GM23338 (cell line): ENCODE measurements at regions not wholly inside any gene's neighbourhood (a gene's known extent, or its start where the extent isn't known, plus 50 kb on each side); places are given as distances from the start of the nearest gene placed in this dataset.
A peak's percentile ranks its signal among the peaks of the same experiment; 100 is the strongest.

Experiments used
- ATAC-seq: fragments of 200-7000 bp; cut with Tn5 transposase; 3 replicates; pipeline ENCODE4 v1.9.1; 2020
- DNase-seq: peaks from one replicate; pipeline ENCODE4 v3.0.0-alpha.2; 2015; ENCODE audit warnings: low spot score
- H2AFZ ChIP-seq: fragments of 200-600 bp; sonication (generic); 2 replicates; pipeline ENCODE4 v1.8.0; 2016; ENCODE audit warnings: antibody characterized with exemption, mild to moderate bottlenecking, moderate library complexity
- H3F3A ChIP-seq: fragments of 200-600 bp; sonication (generic); replicated peaks from 2 replicates; pipeline ENCODE4 v1.8.0; 2017; ENCODE audit warnings: antibody characterized with exemption, mixed run types, low read depth
- H3K27ac ChIP-seq: fragments of 200-600 bp; sonication (generic); 2 replicates; pipeline ENCODE4 v1.6.1; 2016; ENCODE audit warnings: low read depth
- H3K27me3 ChIP-seq: fragments of 200-600 bp; sonication (generic); 2 replicates; pipeline ENCODE4 v1.8.0; 2016; ENCODE audit warnings: mild to moderate bottlenecking, mixed run types, moderate library complexity; ENCODE audit not compliant: insufficient read depth
- H3K36me3 ChIP-seq: fragments of 200-600 bp; sonication (generic); 2 replicates; pipeline ENCODE4 v1.8.0; 2016; ENCODE audit warnings: mild to moderate bottlenecking; ENCODE audit not compliant: insufficient read depth
- H3K4me1 ChIP-seq: fragments of 200-600 bp; sonication (generic); 2 replicates; pipeline ENCODE4 v1.8.0; 2016; ENCODE audit warnings: mild to moderate bottlenecking, moderate library complexity; ENCODE audit not compliant: insufficient read depth
- H3K4me2 ChIP-seq: fragments of 200-600 bp; sonication (generic); 2 replicates; pipeline ENCODE4 v1.7.1; 2017; ENCODE audit warnings: mixed run types
- H3K4me3 ChIP-seq: fragments of 200-600 bp; sonication (generic); 2 replicates; pipeline ENCODE4 v1.6.1; 2016; ENCODE audit warnings: mixed run types
- H3K79me2 ChIP-seq: fragments of 200-600 bp; sonication (generic); replicated peaks from 2 replicates; pipeline ENCODE4 v1.8.0; 2017; ENCODE audit warnings: mild to moderate bottlenecking; ENCODE audit not compliant: insufficient read depth
- H3K9me2 ChIP-seq: fragments of 200-600 bp; sonication (generic); 2 replicates; pipeline ENCODE4 v1.8.0; 2017; ENCODE audit not compliant: insufficient read depth
- H4K20me1 ChIP-seq: fragments of 200-600 bp; sonication (generic); replicated peaks from 2 replicates; pipeline ENCODE4 v1.8.0; 2017; ENCODE audit warnings: mild to moderate bottlenecking; ENCODE audit not compliant: insufficient read depth
- H3K27ac Mint-ChIP-seq: 2 replicates; pipeline ENCODE4 v1.8.0; 2020; ENCODE audit warnings: inconsistent platforms, mild to moderate bottlenecking, moderate library complexity, mixed read lengths
- H3K27me3 Mint-ChIP-seq: 3 replicates; pipeline ENCODE4 v1.8.0; 2022; ENCODE audit warnings: low read depth, mild to moderate bottlenecking, moderate library complexity, mixed read lengths, inconsistent platforms; ENCODE audit not compliant: insufficient read depth, poor library complexity
- H3K36me3 Mint-ChIP-seq: 3 replicates; pipeline ENCODE4 v1.8.0; 2021; ENCODE audit warnings: low read depth, mild to moderate bottlenecking, inconsistent platforms, moderate library complexity, mixed read lengths
- H3K4me1 Mint-ChIP-seq: 3 replicates; pipeline ENCODE4 v1.8.0; 2020; ENCODE audit warnings: mild to moderate bottlenecking, inconsistent platforms, mixed read lengths
- H3K4me3 Mint-ChIP-seq: 3 replicates; pipeline ENCODE4 v1.8.0; 2021; ENCODE audit warnings: moderate library complexity, mild to moderate bottlenecking, inconsistent platforms, mixed read lengths
- H3K9me3 Mint-ChIP-seq: 3 replicates; pipeline ENCODE4 v1.8.0; 2020; ENCODE audit warnings: moderate library complexity, mild to moderate bottlenecking, inconsistent platforms, mixed read lengths
- CREB1 ChIP-seq: fragments of 250-450 bp; sonication (Bioruptor Pico); IDR thresholded peaks from 2 replicates; pipeline ENCODE4 v1.5.0; 2020; ENCODE audit warnings: low read depth, mild to moderate bottlenecking, moderate library complexity
- EZH2phosphoT487 ChIP-seq: fragments of 200-600 bp; sonication (generic); IDR thresholded peaks from one replicate; pipeline ENCODE4 v1.8.1; 2018; ENCODE audit warnings: antibody characterized with exemption; ENCODE audit not compliant: unreplicated experiment
- JUNB ChIP-seq: IDR thresholded peaks from one replicate; pipeline ENCODE4 v1.6.1; 2016; ENCODE audit warnings: antibody characterized with exemption; ENCODE audit not compliant: unreplicated experiment
- NANOG ChIP-seq: IDR thresholded peaks from 2 replicates; pipeline ENCODE4 v1.6.1; 2016; ENCODE audit warnings: antibody characterized with exemption, borderline replicate concordance
- ZNF114 ChIP-seq: fragments of 250-450 bp; sonication (Bioruptor Pico); IDR thresholded peaks from 2 replicates; pipeline ENCODE4 v1.5.0; 2020; ENCODE audit warnings: mild to moderate bottlenecking, moderate library complexity
- TF ChIP-seq, protein P1 (sequence below), 2 experiments: fragments of 200-600 bp in 1 of 2; sonication (generic) in 1 of 2; conservative IDR thresholded peaks; 2 replicates each; pipeline versions ENCODE4 v1.5.1 to v1.6.1; 2016 to 2017; ENCODE audit warnings: antibody characterized with exemption in 2 of 2, low read depth in 2 of 2, mild to moderate bottlenecking in 2 of 2, moderate library complexity in 1 of 2
- TF ChIP-seq, protein P2 (sequence below): IDR thresholded peaks from 2 replicates; pipeline ENCODE4 v1.6.1; 2016; ENCODE audit warnings: antibody characterized with exemption

DNA sequence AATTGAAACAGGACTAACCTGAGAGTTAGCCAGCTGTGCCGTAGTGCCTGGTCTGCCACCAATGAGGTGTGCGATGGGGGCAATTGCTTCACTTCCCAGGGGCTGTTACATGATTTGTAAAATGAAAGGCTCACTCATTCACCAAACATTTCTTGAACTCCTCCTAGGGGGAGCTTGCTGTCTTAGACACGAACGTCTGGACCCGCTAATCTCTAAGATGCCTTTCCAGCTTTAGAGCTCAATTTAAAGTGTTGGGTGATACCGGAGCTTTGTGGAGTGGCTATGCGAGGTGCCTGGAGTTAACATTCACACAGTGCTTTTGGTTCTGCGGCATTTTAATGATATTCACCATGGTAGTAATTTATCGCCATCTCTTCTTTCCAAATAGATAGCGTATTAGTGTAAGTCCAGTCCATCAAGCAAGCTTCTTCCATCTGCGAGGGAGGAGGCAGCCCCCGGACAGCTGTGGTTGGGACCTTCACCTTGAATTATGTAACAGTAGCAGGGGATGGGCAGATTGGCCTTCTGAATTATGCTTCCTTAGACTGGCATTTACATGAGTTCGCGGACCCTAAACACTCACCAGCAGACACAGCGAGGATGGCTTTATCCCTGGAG, 179.9 kb downstream of the ADSS2 start:
- Mint-ChIP-seq H3K27me3 (peaks cover 2% of the 10 kb centered on the region), H3K4me1 (peaks cover 5% of the 10 kb centered on the region; the same call in 2 of the 3 replicates), H3K9me3 (0 out of 3 replicates have a peak, but pooled peaks cover 3% of the 10 kb centered on the region), H3K36me3 (no peaks in the 10 kb centered on the region), H3K4me3 (no peak overlapping the region), H3K27ac (no peak overlapping the region)
- no peaks in the 10 kb centered on the region for H3K79me2 ChIP-seq
- H3K36me3 ChIP-seq: no peaks in the 10 kb centered on the region
- H3K27me3 ChIP-seq: no peaks in the 10 kb centered on the region
- 0 out of 2 replicates have a peak overlapping the region, but pooled peaks have one; percentile 0 for H2AFZ ChIP-seq
- H3F3A ChIP-seq: no peaks in the 10 kb centered on the region
- no peaks in the 10 kb centered on the region for H4K20me1 ChIP-seq
- no peak for TF ChIP-seq NANOG
- H3K27ac ChIP-seq: no peak overlapping the region
- no peak overlapping the region for H3K4me2 ChIP-seq
- no peaks in the 10 kb centered on the region for H3K4me1 ChIP-seq
- DNase-seq (no peak), ATAC-seq (no peak)
- H3K9me2 ChIP-seq: no peaks in the 10 kb centered on the region
- no peak overlapping the region for H3K4me3 ChIP-seq

DNA sequence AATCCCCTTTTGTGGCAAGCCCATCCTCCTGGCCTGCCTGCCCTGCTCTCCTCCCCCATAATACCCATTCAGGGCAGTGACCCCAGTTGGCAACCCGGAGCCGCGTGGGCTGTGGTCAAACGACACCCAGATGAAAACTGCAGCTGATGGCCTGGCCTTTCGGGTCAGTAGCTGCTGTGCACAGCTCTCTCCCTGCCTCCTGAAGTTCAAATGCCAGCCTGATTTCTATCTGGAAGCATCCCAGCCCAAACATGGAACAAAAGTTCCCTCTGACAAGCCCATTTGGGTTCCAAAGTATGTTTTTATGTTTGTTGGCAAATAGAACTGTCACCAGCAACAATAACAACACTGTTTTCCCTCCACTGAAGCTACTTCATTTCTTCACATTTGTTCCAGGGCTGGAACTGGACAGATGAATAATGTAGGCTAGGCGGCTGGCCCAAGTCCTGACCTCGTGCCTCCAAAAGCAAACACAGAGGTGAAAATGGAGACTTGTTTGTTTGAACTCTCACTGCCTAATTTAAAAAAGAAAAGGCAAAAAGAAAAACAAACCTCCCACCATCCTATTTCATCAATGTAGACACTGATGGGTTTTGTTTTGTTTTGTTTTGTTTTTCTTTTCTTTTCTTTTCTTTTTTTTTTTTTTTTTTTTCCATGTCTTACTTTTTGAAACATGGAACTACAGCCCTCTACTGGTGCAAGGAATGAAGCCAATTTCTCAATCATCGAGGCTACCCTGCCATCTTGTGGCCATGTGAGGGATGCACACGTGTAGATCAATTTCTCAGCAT, 179.0 kb downstream of the ADSS2 start:
- Histone ChIP-seq H4K20me1 (no peaks in the 10 kb centered on the region), H2AFZ (0 out of 2 replicates have a peak overlapping the region, but pooled peaks have one; percentile 0), H3K9me2 (no peaks in the 10 kb centered on the region), H3K36me3 (no peaks in the 10 kb centered on the region), H3K27ac (no peak overlapping the region), H3K79me2 (no peaks in the 10 kb centered on the region), H3K4me2 (no peak overlapping the region), H3K4me3 (no peak overlapping the region), H3F3A (no peaks in the 10 kb centered on the region), H3K27me3 (no peaks in the 10 kb centered on the region), H3K4me1 (no peaks in the 10 kb centered on the region)
- H3K36me3 Mint-ChIP-seq: no peaks in the 10 kb centered on the region
- H3K4me1 Mint-ChIP-seq: peaks cover 5% of the 10 kb centered on the region; the same call in 2 of the 3 replicates
- H3K27ac Mint-ChIP-seq: no peak overlapping the region
- ATAC-seq (peak; percentile 86), DNase-seq (peak; percentile 86)
- no peak overlapping the region for H3K4me3 Mint-ChIP-seq
- peaks cover 2% of the 10 kb centered on the region for H3K27me3 Mint-ChIP-seq
- H3K9me3 Mint-ChIP-seq: 0 out of 3 replicates have a peak, but pooled peaks cover 3% of the 10 kb centered on the region
- TF ChIP-seq, protein P1, sequence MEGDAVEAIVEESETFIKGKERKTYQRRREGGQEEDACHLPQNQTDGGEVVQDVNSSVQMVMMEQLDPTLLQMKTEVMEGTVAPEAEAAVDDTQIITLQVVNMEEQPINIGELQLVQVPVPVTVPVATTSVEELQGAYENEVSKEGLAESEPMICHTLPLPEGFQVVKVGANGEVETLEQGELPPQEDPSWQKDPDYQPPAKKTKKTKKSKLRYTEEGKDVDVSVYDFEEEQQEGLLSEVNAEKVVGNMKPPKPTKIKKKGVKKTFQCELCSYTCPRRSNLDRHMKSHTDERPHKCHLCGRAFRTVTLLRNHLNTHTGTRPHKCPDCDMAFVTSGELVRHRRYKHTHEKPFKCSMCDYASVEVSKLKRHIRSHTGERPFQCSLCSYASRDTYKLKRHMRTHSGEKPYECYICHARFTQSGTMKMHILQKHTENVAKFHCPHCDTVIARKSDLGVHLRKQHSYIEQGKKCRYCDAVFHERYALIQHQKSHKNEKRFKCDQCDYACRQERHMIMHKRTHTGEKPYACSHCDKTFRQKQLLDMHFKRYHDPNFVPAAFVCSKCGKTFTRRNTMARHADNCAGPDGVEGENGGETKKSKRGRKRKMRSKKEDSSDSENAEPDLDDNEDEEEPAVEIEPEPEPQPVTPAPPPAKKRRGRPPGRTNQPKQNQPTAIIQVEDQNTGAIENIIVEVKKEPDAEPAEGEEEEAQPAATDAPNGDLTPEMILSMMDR (conservative IDR thresholded peaks at IDR 0.05; ENCODE audit: low read depth in 2 of 2): peak; percentile 100
- TF ChIP-seq ZNF114 (CRISPR knock-in tag): no peak

DNA sequence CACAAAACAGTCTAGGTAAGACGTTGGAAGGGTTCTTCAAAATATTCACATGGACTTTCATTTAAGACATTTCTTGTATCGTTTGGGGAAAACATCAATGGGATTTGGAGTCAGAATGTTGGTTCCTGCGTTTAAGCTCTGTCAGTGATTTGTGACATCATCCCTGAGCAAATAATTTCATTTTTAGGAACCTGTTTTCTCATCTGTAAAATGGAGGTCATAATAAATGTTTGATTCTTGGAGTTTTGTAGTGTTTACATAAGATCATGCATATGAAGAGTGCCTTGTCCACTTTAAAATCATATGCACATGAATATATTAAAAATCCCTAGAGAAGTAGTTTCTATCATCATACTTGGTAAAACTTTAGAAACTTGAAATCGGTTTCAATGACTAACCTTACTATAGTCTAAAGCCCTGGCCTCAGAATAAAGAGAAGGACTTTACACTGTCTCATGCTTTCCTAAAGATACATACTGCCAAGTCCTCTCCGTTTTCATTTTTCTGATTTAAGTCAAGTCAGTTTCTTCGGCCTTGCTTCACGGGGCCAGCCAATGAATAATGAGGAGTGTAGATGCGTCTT, 178.4 kb downstream of the ADSS2 start:
- Histone ChIP-seq H3K27me3 (no peaks in the 10 kb centered on the region), H3F3A (no peaks in the 10 kb centered on the region), H3K4me2 (no peak overlapping the region), H4K20me1 (no peaks in the 10 kb centered on the region), H3K79me2 (no peaks in the 10 kb centered on the region), H3K4me1 (no peaks in the 10 kb centered on the region), H3K4me3 (no peak overlapping the region), H3K27ac (no peak overlapping the region), H3K9me2 (no peaks in the 10 kb centered on the region), H3K36me3 (no peaks in the 10 kb centered on the region), H2AFZ (peak overlapping the region; percentile 63; the same call in 1 of the 2 replicates)
- Mint-ChIP-seq H3K9me3 (0 out of 3 replicates have a peak, but pooled peaks cover 3% of the 10 kb centered on the region), H3K27me3 (peaks cover 2% of the 10 kb centered on the region), H3K4me1 (peaks cover 5% of the 10 kb centered on the region; the same call in 2 of the 3 replicates), H3K4me3 (no peak overlapping the region), H3K27ac (no peak overlapping the region), H3K36me3 (no peaks in the 10 kb centered on the region)
- DNase-seq (no peak), ATAC-seq (no peak)
- TF ChIP-seq, protein P1 (conservative IDR thresholded peaks at IDR 0.05; ENCODE audit: low read depth in 2 of 2): no peak
- TF ChIP-seq JUNB (no peak), NANOG (no peak), EZH2phosphoT487 (no peak), CREB1 (CRISPR knock-in tag) (no peak), ZNF114 (CRISPR knock-in tag) (no peak)
- TF ChIP-seq, protein P2, sequence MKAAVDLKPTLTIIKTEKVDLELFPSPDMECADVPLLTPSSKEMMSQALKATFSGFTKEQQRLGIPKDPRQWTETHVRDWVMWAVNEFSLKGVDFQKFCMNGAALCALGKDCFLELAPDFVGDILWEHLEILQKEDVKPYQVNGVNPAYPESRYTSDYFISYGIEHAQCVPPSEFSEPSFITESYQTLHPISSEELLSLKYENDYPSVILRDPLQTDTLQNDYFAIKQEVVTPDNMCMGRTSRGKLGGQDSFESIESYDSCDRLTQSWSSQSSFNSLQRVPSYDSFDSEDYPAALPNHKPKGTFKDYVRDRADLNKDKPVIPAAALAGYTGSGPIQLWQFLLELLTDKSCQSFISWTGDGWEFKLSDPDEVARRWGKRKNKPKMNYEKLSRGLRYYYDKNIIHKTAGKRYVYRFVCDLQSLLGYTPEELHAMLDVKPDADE: no peak
